Progenitor cell of endocrine pancreas (in vitro differentiated cells): ENCODE measurements at regions not wholly inside any gene's neighbourhood (a gene's known extent, or its start where the extent isn't known, plus 50 kb on each side); places are given as distances from the start of the nearest gene placed in this dataset.

Source experiments
- DNase-seq: peaks from one replicate; pipeline ENCODE4 v3.0.0; 2021; ENCODE audit warnings: low spot score; ENCODE audit not compliant: unreplicated experiment
- H3K27ac Mint-ChIP-seq: 2 replicates; pipeline ENCODE4 v1.8.0; 2021; ENCODE audit warnings: mild to moderate bottlenecking, moderate library complexity, mixed read lengths
- H3K27me3 Mint-ChIP-seq: 2 replicates; pipeline ENCODE4 v1.8.0; 2021; ENCODE audit warnings: mixed read lengths
- H3K36me3 Mint-ChIP-seq: 2 replicates; pipeline ENCODE4 v1.8.0; 2022; ENCODE audit warnings: mixed read lengths; ENCODE audit not compliant: insufficient read depth
- H3K4me1 Mint-ChIP-seq: 2 replicates; pipeline ENCODE4 v1.8.0; 2021; ENCODE audit warnings: low read depth, mixed read lengths
- H3K4me3 Mint-ChIP-seq: 2 replicates; pipeline ENCODE4 v1.8.0; 2021; ENCODE audit warnings: low read depth, mild to moderate bottlenecking, moderate library complexity, mixed read lengths
- H3K9me3 Mint-ChIP-seq: 2 replicates; pipeline ENCODE4 v1.8.0; 2021; ENCODE audit warnings: low read depth, mixed read lengths
- CTCF ChIP-seq: fragments of 200-600 bp; sonication (generic); IDR thresholded peaks from one replicate; pipeline ENCODE4 v1.5.0; 2021; ENCODE audit warnings: antibody characterized with exemption, mild to moderate bottlenecking; ENCODE audit not compliant: unreplicated experiment

- Mint-ChIP-seq H3K4me3 (no peak overlapping the region), H3K9me3 (no peaks in the 10 kb centered on the region), H3K27ac (no peak overlapping the region), H3K36me3 (no peaks in the 10 kb centered on the region), H3K4me1 (peaks cover 3% of the 10 kb centered on the region), H3K27me3 (no peaks in the 10 kb centered on the region)
- no peak for TF ChIP-seq CTCF
- no peak for DNase-seq
Observed at GRCh38 chr21:27164208-27165177, 197.6 kb upstream of the ADAMTS5 start.

GRCh38 chr21:27158967-27159366 lies 192.1 kb upstream of the ADAMTS5 start:
- Mint-ChIP-seq H3K9me3 (no peaks in the 10 kb centered on the region), H3K4me3 (no peak overlapping the region), H3K36me3 (no peaks in the 10 kb centered on the region), H3K27me3 (no peaks in the 10 kb centered on the region), H3K4me1 (no peaks in the 10 kb centered on the region), H3K27ac (no peak overlapping the region)
- DNase-seq: no peak
- no peak for TF ChIP-seq CTCF

GRCh38 chr21:27157097-27157496 lies 190.2 kb upstream of the ADAMTS5 start:
- Mint-ChIP-seq H3K4me1 (no peaks in the 10 kb centered on the region), H3K4me3 (no peak overlapping the region), H3K27ac (no peak overlapping the region), H3K9me3 (no peaks in the 10 kb centered on the region), H3K27me3 (no peaks in the 10 kb centered on the region), H3K36me3 (no peaks in the 10 kb centered on the region)
- no peak for DNase-seq
- no peak for TF ChIP-seq CTCF

GRCh38 chr21:27156666-27157065 lies 189.8 kb upstream of the ADAMTS5 start:
- Mint-ChIP-seq H3K4me1 (no peaks in the 10 kb centered on the region), H3K9me3 (no peaks in the 10 kb centered on the region), H3K36me3 (no peaks in the 10 kb centered on the region), H3K4me3 (no peak overlapping the region), H3K27ac (no peak overlapping the region), H3K27me3 (no peaks in the 10 kb centered on the region)
- no peak for TF ChIP-seq CTCF
- no peak for DNase-seq

GRCh38 chr21:27155130-27155500 lies 188.2 kb upstream of the ADAMTS5 start:
- Mint-ChIP-seq H3K4me3 (no peak overlapping the region), H3K27ac (no peak overlapping the region), H3K9me3 (no peaks in the 10 kb centered on the region), H3K4me1 (no peaks in the 10 kb centered on the region), H3K27me3 (no peaks in the 10 kb centered on the region), H3K36me3 (no peaks in the 10 kb centered on the region)
- DNase-seq: no peak
- TF ChIP-seq CTCF: no peak
